ENCODE measurements at regions not wholly inside any gene's neighbourhood (a gene's known extent, or its start where the extent isn't known, plus 50 kb on each side); places are given as distances from the start of the nearest gene placed in this dataset.

GRCh38 chr4:173769568-173769967 is 239.5 kb upstream of the HAND2 start:
- H3K36me3 Mint-ChIP-seq: peaks cover 4% of the 10 kb centered on the region
- H3K9me3 Mint-ChIP-seq: peaks cover 20% of the 10 kb centered on the region
- H3K4me3 Mint-ChIP-seq: no peak overlapping the region
- no peak overlapping the region for H3K27ac Mint-ChIP-seq
- peaks cover 4% of the 10 kb centered on the region for H3K27me3 Mint-ChIP-seq (ENCODE audit: low read depth)
- no peak for DNase-seq (ENCODE audit: low spot score in 2 of 2, unreplicated experiment in 2 of 2)
- no peaks in the 10 kb centered on the region for H3K4me1 Mint-ChIP-seq
- no peak for TF ChIP-seq CTCF (IDR thresholded peaks at IDR 0.05; ENCODE audit: unreplicated experiment)

DNA sequence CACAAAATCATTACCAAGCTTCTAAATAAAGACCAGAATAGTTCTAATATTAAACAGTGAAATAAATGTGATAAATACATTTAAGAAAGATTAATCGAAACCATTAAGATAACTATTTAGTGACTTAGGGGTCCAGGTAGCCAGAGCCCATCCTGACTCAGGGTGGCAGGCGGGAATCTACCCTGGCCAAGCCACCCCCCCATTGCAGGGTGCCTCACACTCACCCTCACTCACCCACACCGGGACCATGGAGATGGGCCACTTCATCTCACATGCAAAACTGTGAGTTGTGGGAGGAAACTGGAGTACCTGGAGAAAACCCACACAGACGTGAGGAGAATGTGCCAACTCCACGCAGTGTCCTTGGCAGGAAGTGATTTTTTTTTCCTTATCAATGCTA is 237.6 kb upstream of the HAND2 start:
- H3K36me3 Mint-ChIP-seq: no peaks in the 10 kb centered on the region
- H3K27me3 Mint-ChIP-seq (ENCODE audit: low read depth): peaks cover 4% of the 10 kb centered on the region
- TF ChIP-seq CTCF (IDR thresholded peaks at IDR 0.05; ENCODE audit: unreplicated experiment): no peak
- no peak overlapping the region for H3K27ac Mint-ChIP-seq
- no peaks in the 10 kb centered on the region for H3K4me1 Mint-ChIP-seq
- H3K4me3 Mint-ChIP-seq: no peak overlapping the region
- no peak for DNase-seq (ENCODE audit: low spot score in 2 of 2, unreplicated experiment in 2 of 2)
- peaks cover 6% of the 10 kb centered on the region for H3K9me3 Mint-ChIP-seq

DNA sequence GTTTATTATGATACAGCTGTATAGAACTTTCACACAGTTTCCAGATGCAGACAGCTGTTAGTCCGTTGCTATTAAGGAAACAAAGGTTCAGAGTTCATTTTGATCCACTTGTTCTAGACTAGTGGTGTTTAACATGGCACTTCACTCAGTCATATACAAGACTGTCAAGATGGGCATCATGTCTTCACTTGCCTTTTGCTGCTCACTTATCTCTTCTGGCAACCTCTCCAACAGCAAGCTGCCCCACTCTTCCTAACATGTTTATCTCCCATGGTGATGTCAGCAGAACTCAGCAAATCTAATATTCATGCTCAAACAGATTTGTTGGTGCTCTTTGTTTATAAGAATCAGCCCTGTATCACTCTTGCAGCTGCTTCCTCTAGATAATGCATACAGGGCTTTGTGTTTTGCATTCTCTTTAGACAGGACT is 236.2 kb upstream of the HAND2 start:
- Mint-ChIP-seq H3K9me3 (no peaks in the 10 kb centered on the region), H3K36me3 (no peaks in the 10 kb centered on the region), H3K4me1 (no peaks in the 10 kb centered on the region), H3K27ac (no peak overlapping the region), H3K4me3 (no peak overlapping the region), H3K27me3 (ENCODE audit: low read depth) (peaks cover 4% of the 10 kb centered on the region)
- DNase-seq (ENCODE audit: low spot score in 2 of 2, unreplicated experiment in 2 of 2): no peak
- TF ChIP-seq CTCF (IDR thresholded peaks at IDR 0.05; ENCODE audit: unreplicated experiment): no peak

GRCh38 chr4:173765751-173766150 is 235.7 kb upstream of the HAND2 start:
- DNase-seq (ENCODE audit: low spot score in 2 of 2, unreplicated experiment in 2 of 2): no peak
- Mint-ChIP-seq H3K4me1 (no peaks in the 10 kb centered on the region), H3K27ac (no peak overlapping the region), H3K9me3 (no peaks in the 10 kb centered on the region), H3K4me3 (no peak overlapping the region), H3K27me3 (ENCODE audit: low read depth) (peaks cover under 1% of the 10 kb centered on the region), H3K36me3 (no peaks in the 10 kb centered on the region)
- TF ChIP-seq CTCF (IDR thresholded peaks at IDR 0.05; ENCODE audit: unreplicated experiment): no peak

- Mint-ChIP-seq H3K9me3 (no peaks in the 10 kb centered on the region), H3K4me3 (no peak overlapping the region), H3K27ac (no peak overlapping the region), H3K4me1 (no peaks in the 10 kb centered on the region), H3K27me3 (ENCODE audit: low read depth) (no peaks in the 10 kb centered on the region), H3K36me3 (no peaks in the 10 kb centered on the region)
- DNase-seq (ENCODE audit: low spot score in 2 of 2, unreplicated experiment in 2 of 2): no peak
- no peak for TF ChIP-seq CTCF (IDR thresholded peaks at IDR 0.05; ENCODE audit: unreplicated experiment)
Observed at GRCh38 chr4:173763389-173763788, 233.4 kb upstream of the HAND2 start.

GRCh38 chr4:173761938-173762337 is 231.9 kb upstream of the HAND2 start:
- Mint-ChIP-seq H3K36me3 (no peaks in the 10 kb centered on the region), H3K9me3 (no peaks in the 10 kb centered on the region), H3K27ac (no peak overlapping the region), H3K27me3 (ENCODE audit: low read depth) (no peaks in the 10 kb centered on the region), H3K4me3 (no peak overlapping the region), H3K4me1 (no peaks in the 10 kb centered on the region)
- DNase-seq (ENCODE audit: low spot score in 2 of 2, unreplicated experiment in 2 of 2): no peak
- no peak for TF ChIP-seq CTCF (IDR thresholded peaks at IDR 0.05; ENCODE audit: unreplicated experiment)

Measured in mesothelial cell of epicardium (in vitro differentiated cells).